HEK293 (cell line): ENCODE measurements at regions not wholly inside any gene's neighbourhood (a gene's known extent, or its start where the extent isn't known, plus 50 kb on each side); places are given as distances from the start of the nearest gene placed in this dataset.

ENCODE experiments used
- CTCF ChIA-PET: fragments of 350-600 bp; formaldehyde crosslinking; extraction: SDS; loops from one replicate; lab custom pipeline; 2021; ENCODE audit warnings: antibody characterized with exemption; lab: Yijun Ruan, JAX
- POLR2A ChIA-PET: fragments of 300-600 bp; formaldehyde crosslinking; extraction: SDS; loops from one replicate; lab custom pipeline; 2020; ENCODE audit warnings: antibody characterized with exemption, inconsistent platforms; lab: Yijun Ruan, JAX
- H3K27ac ChIP-seq: fragments of 200-500 bp; sonication (Bioruptor generic); 2 replicates; pipeline ENCODE4 v1.5.1; 2014; ENCODE audit warnings: low read depth, low read length, control low read depth, inconsistent platforms; ENCODE audit errors: extremely low read depth
- H3K36me3 ChIP-seq, 2 experiments: fragments of 200-500 bp in 1 of 2; sonication (Bioruptor generic) in 1 of 2; 1 replicate in 1 of 2; 2 replicates in 1 of 2; pipeline ENCODE4 v1.5.1; 2014 to 2017; ENCODE audit warnings: inconsistent platforms in 2 of 2, low read length in 2 of 2; ENCODE audit not compliant: control insufficient read depth in 2 of 2, insufficient read depth in 1 of 2
- H3K4me1 ChIP-seq: fragments of 200-500 bp; sonication (Bioruptor generic); 2 replicates; pipeline ENCODE4 v1.5.1; 2014; ENCODE audit warnings: mild to moderate bottlenecking, low read length, inconsistent platforms; ENCODE audit not compliant: control insufficient read depth, insufficient read depth
- H3K4me3 ChIP-seq: 2 replicates; pipeline ENCODE4 v1.5.1; 2011; ENCODE audit warnings: low read depth, mild to moderate bottlenecking, control low read depth, low read length, moderate library complexity
- H3K9me3 ChIP-seq: fragments of 200-500 bp; sonication (Bioruptor generic); 2 replicates; pipeline ENCODE4 v1.5.1; 2014; ENCODE audit warnings: low read depth, low read length, inconsistent platforms; ENCODE audit not compliant: control insufficient read depth, insufficient read depth
- CTCF ChIP-seq: fragments of 450-650 bp; formaldehyde crosslinking; IDR thresholded peaks from 2 replicates; pipeline ENCODE4 v1.5.1; 2016; ENCODE audit warnings: missing biosample characterization, missing genetic modification characterization
- FEZF1 ChIP-seq: fragments of 450-650 bp; formaldehyde crosslinking; IDR thresholded peaks from 2 replicates; pipeline ENCODE4 v1.5.1; 2016; ENCODE audit warnings: missing biosample characterization, missing genetic modification characterization
- RBAK ChIP-seq: fragments of 450-650 bp; formaldehyde crosslinking; IDR thresholded peaks from 2 replicates; pipeline ENCODE4 v1.5.1; 2016; ENCODE audit warnings: missing biosample characterization, missing genetic modification characterization
- SALL2 ChIP-seq: fragments of 450-650 bp; formaldehyde crosslinking; IDR thresholded peaks from 2 replicates; pipeline ENCODE4 v1.5.0; 2017; ENCODE audit warnings: missing biosample characterization, mild to moderate bottlenecking, missing genetic modification characterization, borderline replicate concordance
- ZNF10 ChIP-seq: fragments of 450-650 bp; formaldehyde crosslinking; IDR thresholded peaks from 2 replicates; pipeline ENCODE4 v1.5.1; 2017; ENCODE audit warnings: missing biosample characterization, missing genetic modification characterization
- ZNF140 ChIP-seq: fragments of 450-650 bp; formaldehyde crosslinking; IDR thresholded peaks from 2 replicates; pipeline ENCODE4 v1.5.1; 2016; ENCODE audit warnings: missing biosample characterization, missing genetic modification characterization
- ZNF175 ChIP-seq: fragments of 450-650 bp; formaldehyde crosslinking; IDR thresholded peaks from 2 replicates; pipeline ENCODE4 v1.5.1; 2016; ENCODE audit warnings: missing biosample characterization, missing genetic modification characterization
- ZNF221 ChIP-seq: fragments of 450-650 bp; formaldehyde crosslinking; IDR thresholded peaks from 2 replicates; pipeline ENCODE4 v1.5.1; 2017; ENCODE audit warnings: missing biosample characterization, missing genetic modification characterization, borderline replicate concordance
- ZNF416 ChIP-seq: fragments of 450-650 bp; formaldehyde crosslinking; IDR thresholded peaks from 2 replicates; pipeline ENCODE4 v1.5.1; 2016; ENCODE audit warnings: missing biosample characterization, missing genetic modification characterization
- ZNF423 ChIP-seq: fragments of 450-650 bp; formaldehyde crosslinking; IDR thresholded peaks from 2 replicates; pipeline ENCODE4 v1.5.1; 2016; ENCODE audit warnings: missing biosample characterization, missing genetic modification characterization
- ZNF510 ChIP-seq: fragments of 450-650 bp; formaldehyde crosslinking; IDR thresholded peaks from 2 replicates; pipeline ENCODE4 v1.5.1; 2018; ENCODE audit warnings: mild to moderate bottlenecking, missing genetic modification characterization, missing biosample characterization; ENCODE audit not compliant: insufficient replicate concordance
- ZNF514 ChIP-seq: fragments of 450-650 bp; formaldehyde crosslinking; IDR thresholded peaks from 2 replicates; pipeline ENCODE4 v1.5.1; 2016; ENCODE audit warnings: missing biosample characterization, missing genetic modification characterization
- ZNF600 ChIP-seq: fragments of 450-650 bp; formaldehyde crosslinking; IDR thresholded peaks from 2 replicates; pipeline ENCODE4 v1.5.1; 2016; ENCODE audit warnings: missing biosample characterization, missing genetic modification characterization
- ZNF654 ChIP-seq: fragments of 450-650 bp; formaldehyde crosslinking; IDR thresholded peaks from 2 replicates; pipeline ENCODE4 v1.5.1; 2016; ENCODE audit warnings: low read depth, missing biosample characterization, missing genetic modification characterization
- ZNF677 ChIP-seq: fragments of 450-650 bp; IDR thresholded peaks from 2 replicates; pipeline ENCODE4 v1.5.0; 2018; ENCODE audit warnings: missing biosample characterization, mild to moderate bottlenecking, missing genetic modification characterization, moderate library complexity
- ZNF692 ChIP-seq: fragments of 450-650 bp; formaldehyde crosslinking; IDR thresholded peaks from 2 replicates; pipeline ENCODE4 v1.5.1; 2016; ENCODE audit warnings: missing biosample characterization, missing genetic modification characterization
- ZNF768 ChIP-seq: fragments of 450-650 bp; formaldehyde crosslinking; IDR thresholded peaks from 2 replicates; pipeline ENCODE4 v1.5.1; 2018; ENCODE audit warnings: missing biosample characterization, mild to moderate bottlenecking, missing genetic modification characterization
- ZNF785 ChIP-seq: fragments of 450-650 bp; formaldehyde crosslinking; IDR thresholded peaks from 2 replicates; pipeline ENCODE4 v1.5.1; 2016; ENCODE audit warnings: missing biosample characterization, missing genetic modification characterization

GRCh38 chr14:22007363-22007762, 333.7 kb upstream of the OR4E1 start:
- H3K36me3 ChIP-seq, result no peaks in the 10 kb centered on the region
- H3K4me3 ChIP-seq, result no peak overlapping the region
- no peak for TF ChIP-seq ZNF140 (tag by site-specific recombination)
- TF ChIP-seq ZNF514, result no peak
- no peak for TF ChIP-seq FEZF1 (tag by site-specific recombination)
- TF ChIP-seq ZNF677 (tag by site-specific recombination), result no peak
- TF ChIP-seq SALL2, result no peak
- no peak for TF ChIP-seq ZNF175
- no peak for TF ChIP-seq CTCF (tag by site-specific recombination)
- TF ChIP-seq RBAK (tag by site-specific recombination), result no peak
- no peak for TF ChIP-seq ZNF692 (tag by site-specific recombination)
- TF ChIP-seq ZNF416 (tag by site-specific recombination), result no peak
- TF ChIP-seq ZNF768, result no peak
- TF ChIP-seq ZNF510 (tag by site-specific recombination), result no peak
- TF ChIP-seq ZNF10, result no peak
- no peak for TF ChIP-seq ZNF600
- no peaks in the 10 kb centered on the region for H3K9me3 ChIP-seq
- CTCF ChIA-PET, result no interaction called here
- POLR2A ChIA-PET, result no interaction called here
- H3K27ac ChIP-seq, result no peak overlapping the region
- no peaks in the 10 kb centered on the region for H3K4me1 ChIP-seq

GRCh38 chr14:22003461-22003860, 329.8 kb upstream of the OR4E1 start:
- ChIA-PET CTCF (interaction anchor here (0.6 to 2.7 kb wide), 17 partner anchors 11 to 423 kb away, joined by 3 to 16 read pairs (median 4); no protein-coding TSS in a partner anchor), POLR2A (no interaction called here)
- Histone ChIP-seq H3K4me1 (no peaks in the 10 kb centered on the region), H3K9me3 (no peaks in the 10 kb centered on the region), H3K4me3 (no peak overlapping the region), H3K27ac (no peak overlapping the region), H3K36me3 (no peaks in the 10 kb centered on the region)
- TF ChIP-seq ZNF785 (tag by site-specific recombination), result no peak

- no peak for TF ChIP-seq ZNF221 (tag by site-specific recombination)
- TF ChIP-seq ZNF654 (tag by site-specific recombination), result peak; percentile 35; the same call in 1 of the 2 replicates
- TF ChIP-seq ZNF423 (tag by site-specific recombination), result 0 out of 2 replicates have a peak, but pooled peaks have one; percentile 54
- Histone ChIP-seq H3K36me3 (no peaks in the 10 kb centered on the region), H3K9me3 (no peaks in the 10 kb centered on the region), H3K4me3 (no peak overlapping the region), H3K4me1 (no peaks in the 10 kb centered on the region), H3K27ac (no peak overlapping the region)
- POLR2A ChIA-PET, result no interaction called here
- CTCF ChIA-PET, result interaction anchor here (0.6 to 2.7 kb wide), 19 partner anchors 10 to 423 kb away, joined by 3 to 16 read pairs (median 5); no protein-coding TSS in a partner anchor
Measured at GRCh38 chr14:22002860-22003284, 329.3 kb upstream of the OR4E1 start.
